HEK293T (cell line): ENCODE measurements at regions not wholly inside any gene's neighbourhood (a gene's known extent, or its start where the extent isn't known, plus 50 kb on each side); places are given as distances from the start of the nearest gene placed in this dataset.

ENCODE experiments used
- CTCF ChIA-PET: fragments of 350-600 bp; formaldehyde crosslinking; extraction: SDS; loops from one replicate; lab custom pipeline; 2021; ENCODE audit warnings: antibody characterized with exemption, inconsistent platforms; lab: Yijun Ruan, JAX
- POLR2A ChIA-PET: fragments of 350-600 bp; formaldehyde crosslinking; extraction: SDS; loops from one replicate; lab custom pipeline; 2020; ENCODE audit warnings: antibody characterized with exemption, inconsistent platforms; lab: Yijun Ruan, JAX
- DNase-seq: peaks from one replicate; pipeline ENCODE4 v3.0.0; 2012; ENCODE audit warnings: mixed read lengths; ENCODE audit errors: extremely low spot score
- ELF4 ChIP-seq: fragments of 450-650 bp; IDR thresholded peaks from 2 replicates; pipeline ENCODE4 v1.6.1; 2017; ENCODE audit warnings: antibody characterized with exemption
- HDGF ChIP-seq: fragments of 450-650 bp; IDR thresholded peaks from 2 replicates; pipeline ENCODE4 v1.6.1; 2017; ENCODE audit warnings: antibody characterized with exemption, borderline replicate concordance
- PKNOX1 ChIP-seq: fragments of 450-650 bp; IDR thresholded peaks from 2 replicates; pipeline ENCODE4 v1.6.1; 2016

- TF ChIP-seq HDGF (no peak), PKNOX1 (no peak), ELF4 (no peak)
- DNase-seq: no peak
- ChIA-PET CTCF (no interaction called here), POLR2A (no interaction called here)
Observed at GRCh38 chr3:13688034-13688433, 139.1 kb downstream of the FBLN2 start.
